HepG2 (cell line): ENCODE measurements at regions not wholly inside any gene's neighbourhood (a gene's known extent, or its start where the extent isn't known, plus 50 kb on each side); places are given as distances from the start of the nearest gene placed in this dataset.

ENCODE experiments used
- CBX1 ChIP-seq: IDR thresholded peaks from one replicate; pipeline ENCODE4 v1.6.1; 2016; ENCODE audit warnings: antibody characterized with exemption, low read depth
- CREM ChIP-seq, 2 experiments: sonication (generic) in 1 of 2; formaldehyde crosslinking in 1 of 2; IDR thresholded peaks; 2 replicates each; pipeline versions ENCODE4 v1.4.0 to v1.6.1; 2016 to 2020; ENCODE audit warnings: antibody characterized with exemption in 1 of 2, mild to moderate bottlenecking in 1 of 2, missing genetic modification reagents in 1 of 2
- ELF4 ChIP-seq: sonication (generic); formaldehyde crosslinking; IDR thresholded peaks from 2 replicates; pipeline ENCODE4 v1.5.0; 2020; ENCODE audit warnings: missing genetic modification reagents, mild to moderate bottlenecking, moderate library complexity, borderline replicate concordance
- EP300 ChIP-seq, 3 experiments: sonication (generic) in 1 of 3; formaldehyde crosslinking in 1 of 3; IDR thresholded peaks; 2 replicates each; pipeline versions ENCODE4 v1.5.1 to v1.6.1; 2011 to 2020; ENCODE audit warnings: low read depth in 2 of 3, low read length in 2 of 3, borderline replicate concordance in 1 of 3, improper control_type of control experiment in 1 of 3, mild to moderate bottlenecking in 1 of 3, missing genetic modification reagents in 1 of 3, moderate library complexity in 1 of 3
- MIER3 ChIP-seq: IDR thresholded peaks from 2 replicates; pipeline ENCODE4 v1.6.1; 2016; ENCODE audit warnings: missing compliant biosample characterization, borderline replicate concordance
- POLR2A ChIP-seq, 2 experiments: IDR thresholded peaks; 2 replicates each; pipeline ENCODE4 v1.6.1; 2011; ENCODE audit warnings: low read depth in 2 of 2, low read length in 2 of 2, mild to moderate bottlenecking in 1 of 2, moderate library complexity in 1 of 2; ENCODE audit not compliant: insufficient read depth in 1 of 2
- SMAD1 ChIP-seq: sonication (generic); formaldehyde crosslinking; IDR thresholded peaks from 2 replicates; pipeline ENCODE4 v1.4.0; 2020; ENCODE audit warnings: missing genetic modification reagents, low read depth, mild to moderate bottlenecking, borderline replicate concordance
- ZBTB20 ChIP-seq: sonication (generic); formaldehyde crosslinking; IDR thresholded peaks from 2 replicates; pipeline ENCODE4 v1.8.1; 2023; ENCODE audit warnings: missing genetic modification reagents, low read depth, mild to moderate bottlenecking, borderline replicate concordance
- ZNF138 ChIP-seq: sonication (generic); formaldehyde crosslinking; IDR thresholded peaks from 2 replicates; pipeline ENCODE4 v1.5.0; 2020; ENCODE audit warnings: mild to moderate bottlenecking, low read depth, missing genetic modification reagents
- TF ChIP-seq, protein P1 (sequence below): sonication (generic); formaldehyde crosslinking; IDR thresholded peaks from 2 replicates; pipeline ENCODE4 v1.4.0; 2020; ENCODE audit warnings: mild to moderate bottlenecking, missing genetic modification reagents
- TF ChIP-seq, protein P2 (sequence below): sonication (generic); formaldehyde crosslinking; IDR thresholded peaks from 2 replicates; pipeline ENCODE4 v1.4.0; 2020; ENCODE audit warnings: missing genetic modification reagents, mild to moderate bottlenecking, borderline replicate concordance
- TF ChIP-seq, protein P3 (sequence below): sonication (generic); formaldehyde crosslinking; IDR thresholded peaks from 2 replicates; pipeline ENCODE4 v1.4.0; 2020; ENCODE audit warnings: missing genetic modification reagents

DNA sequence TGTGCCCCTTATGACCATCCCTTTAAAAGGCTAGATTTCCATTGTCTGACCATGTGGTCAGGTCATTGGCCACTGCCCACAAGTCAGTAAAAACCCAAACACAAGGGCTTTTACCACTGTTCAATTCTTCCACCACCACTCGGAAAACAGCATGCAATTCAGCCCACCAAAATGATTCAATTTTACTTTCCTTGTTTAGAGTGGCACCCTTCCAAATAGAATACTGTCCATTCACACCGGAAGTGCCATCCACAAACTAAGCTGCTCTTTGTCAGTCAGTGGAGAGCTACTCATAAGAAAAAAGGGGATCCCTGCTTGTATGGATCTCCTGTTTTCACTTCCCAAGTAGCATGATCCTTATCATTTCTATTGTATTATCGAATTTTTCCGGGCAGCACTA is 350.7 kb upstream of the MBL2 start:
- no peak for TF ChIP-seq POLR2A (IDR thresholded peaks at IDR 0.05; ENCODE audit: insufficient read depth in 1 of 2, low read depth in 2 of 2, low read length in 2 of 2)
- no peak for TF ChIP-seq CBX1
- no peak for TF ChIP-seq ZNF138
- no peak for TF ChIP-seq MIER3 (CRISPR knock-in tag)
- no peak for TF ChIP-seq SMAD1 (CRISPR knock-in tag)
- TF ChIP-seq, protein P1, sequence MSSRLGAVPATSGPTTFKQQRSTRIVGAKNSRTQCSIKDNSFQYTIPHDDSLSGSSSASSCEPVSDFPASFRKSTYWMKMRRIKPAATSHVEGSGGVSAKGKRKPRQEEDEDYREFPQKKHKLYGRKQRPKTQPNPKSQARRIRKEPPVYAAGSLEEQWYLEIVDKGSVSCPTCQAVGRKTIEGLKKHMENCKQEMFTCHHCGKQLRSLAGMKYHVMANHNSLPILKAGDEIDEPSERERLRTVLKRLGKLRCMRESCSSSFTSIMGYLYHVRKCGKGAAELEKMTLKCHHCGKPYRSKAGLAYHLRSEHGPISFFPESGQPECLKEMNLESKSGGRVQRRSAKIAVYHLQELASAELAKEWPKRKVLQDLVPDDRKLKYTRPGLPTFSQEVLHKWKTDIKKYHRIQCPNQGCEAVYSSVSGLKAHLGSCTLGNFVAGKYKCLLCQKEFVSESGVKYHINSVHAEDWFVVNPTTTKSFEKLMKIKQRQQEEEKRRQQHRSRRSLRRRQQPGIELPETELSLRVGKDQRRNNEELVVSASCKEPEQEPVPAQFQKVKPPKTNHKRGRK (CRISPR knock-in tag): no peak
- TF ChIP-seq, protein P2, sequence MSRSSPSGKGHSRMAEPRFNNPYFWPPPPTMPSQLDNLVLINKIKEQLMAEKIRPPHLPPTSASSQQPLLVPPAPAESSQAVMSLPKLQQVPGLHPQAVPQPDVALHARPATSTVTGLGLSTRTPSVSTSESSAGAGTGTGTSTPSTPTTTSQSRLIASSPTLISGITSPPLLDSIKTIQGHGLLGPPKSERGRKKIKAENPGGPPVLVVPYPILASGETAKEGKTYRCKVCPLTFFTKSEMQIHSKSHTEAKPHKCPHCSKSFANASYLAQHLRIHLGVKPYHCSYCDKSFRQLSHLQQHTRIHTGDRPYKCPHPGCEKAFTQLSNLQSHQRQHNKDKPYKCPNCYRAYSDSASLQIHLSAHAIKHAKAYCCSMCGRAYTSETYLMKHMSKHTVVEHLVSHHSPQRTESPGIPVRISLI (CRISPR knock-in tag): no peak
- TF ChIP-seq, protein P3, sequence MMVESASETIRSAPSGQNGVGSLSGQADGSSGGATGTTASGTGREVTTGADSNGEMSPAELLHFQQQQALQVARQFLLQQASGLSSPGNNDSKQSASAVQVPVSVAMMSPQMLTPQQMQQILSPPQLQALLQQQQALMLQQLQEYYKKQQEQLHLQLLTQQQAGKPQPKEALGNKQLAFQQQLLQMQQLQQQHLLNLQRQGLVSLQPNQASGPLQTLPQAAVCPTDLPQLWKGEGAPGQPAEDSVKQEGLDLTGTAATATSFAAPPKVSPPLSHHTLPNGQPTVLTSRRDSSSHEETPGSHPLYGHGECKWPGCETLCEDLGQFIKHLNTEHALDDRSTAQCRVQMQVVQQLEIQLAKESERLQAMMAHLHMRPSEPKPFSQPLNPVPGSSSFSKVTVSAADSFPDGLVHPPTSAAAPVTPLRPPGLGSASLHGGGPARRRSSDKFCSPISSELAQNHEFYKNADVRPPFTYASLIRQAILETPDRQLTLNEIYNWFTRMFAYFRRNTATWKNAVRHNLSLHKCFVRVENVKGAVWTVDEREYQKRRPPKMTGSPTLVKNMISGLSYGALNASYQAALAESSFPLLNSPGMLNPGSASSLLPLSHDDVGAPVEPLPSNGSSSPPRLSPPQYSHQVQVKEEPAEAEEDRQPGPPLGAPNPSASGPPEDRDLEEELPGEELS (CRISPR knock-in tag): no peak
- no peak for TF ChIP-seq EP300 (IDR thresholded peaks at IDR 0.05; ENCODE audit: low read depth in 2 of 2, low read length in 2 of 2)
- no peak for TF ChIP-seq EP300 (CRISPR knock-in tag; IDR thresholded peaks at IDR 0.05; ENCODE audit: borderline replicate concordance)
- TF ChIP-seq ZBTB20 (CRISPR knock-in tag): no peak
- TF ChIP-seq ELF4 (CRISPR knock-in tag): no peak
- TF ChIP-seq CREM (IDR thresholded peaks at IDR 0.05): no peak
- TF ChIP-seq CREM (CRISPR knock-in tag; IDR thresholded peaks at IDR 0.05): no peak
